Ishikawa (cell line): ENCODE measurements at regions not wholly inside any gene's neighbourhood (a gene's known extent, or its start where the extent isn't known, plus 50 kb on each side); places are given as distances from the start of the nearest gene placed in this dataset.

ENCODE experiments used
- CEBPB ChIP-seq: IDR thresholded peaks from 2 replicates; pipeline ENCODE4 v1.6.1; 2012
- CREB1 ChIP-seq: IDR thresholded peaks from 2 replicates; pipeline ENCODE4 v1.6.1; 2012; ENCODE audit warnings: low read depth
- EGR1 ChIP-seq: IDR thresholded peaks from 2 replicates; pipeline ENCODE4 v1.6.1; 2012
- EP300 ChIP-seq: IDR thresholded peaks from 2 replicates; pipeline ENCODE4 v1.6.1; 2012; ENCODE audit warnings: borderline replicate concordance
- NFIC ChIP-seq: IDR thresholded peaks from 2 replicates; pipeline ENCODE4 v1.6.1; 2012

DNA sequence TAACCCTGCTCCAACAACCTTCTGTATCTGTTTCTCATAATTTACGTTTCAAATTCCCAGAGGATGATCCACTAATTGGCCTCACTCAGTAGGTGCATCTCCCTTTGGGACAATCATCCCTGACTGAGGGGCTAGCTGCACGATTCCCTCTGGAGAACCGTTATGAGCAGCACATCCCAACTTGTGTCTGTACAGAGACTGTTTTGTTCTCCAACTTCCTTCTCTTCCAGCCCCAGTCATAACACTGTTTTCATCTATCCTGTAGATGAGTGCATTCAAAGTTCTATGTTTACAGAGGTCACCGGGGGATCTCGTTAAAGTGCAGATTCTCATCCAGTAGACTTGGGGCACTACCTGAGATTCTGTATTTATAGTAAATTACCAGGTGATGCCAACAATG lies 187.2 kb downstream of the REEP3 start:
- TF ChIP-seq NFIC: no peak
- TF ChIP-seq EP300: no peak
- TF ChIP-seq CEBPB: no peak
- TF ChIP-seq EGR1: no peak
- TF ChIP-seq CREB1: no peak
